ENCODE measurements at regions not wholly inside any gene's neighbourhood (a gene's known extent, or its start where the extent isn't known, plus 50 kb on each side); places are given as distances from the start of the nearest gene placed in this dataset.

DNA sequence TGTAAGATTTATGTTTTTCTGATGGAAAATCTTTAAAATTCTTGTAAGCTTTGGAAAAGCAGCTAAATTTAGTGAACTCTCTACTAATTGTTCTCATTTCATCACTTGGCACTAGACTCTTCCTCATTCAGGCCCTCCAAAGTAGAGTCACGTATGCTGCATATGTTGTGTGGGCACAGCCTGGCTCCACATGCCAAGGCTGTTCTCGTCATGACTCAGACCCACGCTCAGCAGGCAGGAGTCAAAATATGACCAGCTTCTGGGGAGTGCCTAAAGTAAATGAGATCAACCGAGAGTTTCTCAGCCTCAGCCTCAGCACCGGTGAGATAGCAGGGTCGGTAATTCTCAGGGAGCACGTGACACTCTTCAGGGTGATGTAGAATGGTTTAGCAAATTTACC lies 1672.9 kb downstream of the REEP3 start:
- no peak for TF ChIP-seq CTCF (IDR thresholded peaks at IDR 0.05)
- TF ChIP-seq POLR2A (IDR thresholded peaks at IDR 0.05): no peak
- TF ChIP-seq EP300 (IDR thresholded peaks at IDR 0.05): no peak
- no peak for TF ChIP-seq POLR2AphosphoS5 (IDR thresholded peaks at IDR 0.05)
